Fibroblast of skin of abdomen (primary cell): ENCODE measurements at regions not wholly inside any gene's neighbourhood (a gene's known extent, or its start where the extent isn't known, plus 50 kb on each side); places are given as distances from the start of the nearest gene placed in this dataset.
A peak's percentile ranks its signal among the peaks of the same experiment; 100 is the strongest.

ENCODE experiments used
- DNase-seq: peaks from one replicate; pipeline ENCODE4 v3.0.0-alpha.2; 2013

DNA sequence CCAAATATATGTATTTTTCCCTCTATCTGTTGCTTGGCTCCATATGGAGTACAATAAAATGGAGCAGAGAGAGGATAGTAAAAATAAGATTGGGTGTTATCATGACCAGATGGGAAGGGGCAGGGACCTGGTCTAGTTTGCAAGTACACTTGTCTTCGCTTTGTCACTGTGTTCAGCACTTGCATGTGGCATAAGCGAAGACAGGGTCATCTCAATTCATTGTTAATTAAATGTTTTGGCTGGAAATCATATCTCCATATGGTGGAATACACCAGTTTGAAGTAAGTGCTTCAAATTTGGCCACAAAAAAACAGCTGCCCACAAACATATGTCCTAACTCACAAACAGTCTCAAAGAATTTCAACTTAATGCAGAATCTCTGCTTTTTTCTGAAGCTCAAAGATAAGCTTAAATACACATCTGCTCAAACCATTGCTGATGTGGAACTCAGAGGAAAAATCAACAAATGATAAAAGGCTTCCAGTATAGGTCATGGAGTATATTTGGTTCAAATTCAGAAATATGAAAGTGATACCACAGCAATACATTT is 865.4 kb downstream of the TLE4 start:
- DNase-seq: no peak

DNA sequence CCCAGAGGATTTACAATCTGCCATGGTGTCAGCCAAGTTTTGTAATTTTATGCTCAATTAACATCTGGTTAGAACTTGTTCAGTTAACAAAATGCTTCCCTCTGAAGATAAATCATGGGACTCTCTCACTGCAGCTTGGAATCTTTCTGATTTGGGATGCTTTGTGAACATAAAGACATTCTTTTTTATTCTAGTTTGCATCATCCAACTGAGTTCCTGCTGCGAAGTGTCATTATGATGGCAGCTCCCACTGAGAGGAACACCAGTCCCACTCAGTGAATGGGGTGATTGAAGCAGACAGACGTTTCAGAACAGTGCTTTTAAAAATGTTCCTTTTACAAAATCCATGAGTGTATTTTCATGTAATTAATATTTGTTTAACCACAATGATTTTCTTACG is 863.8 kb downstream of the TLE4 start:
- no peak for DNase-seq

DNA sequence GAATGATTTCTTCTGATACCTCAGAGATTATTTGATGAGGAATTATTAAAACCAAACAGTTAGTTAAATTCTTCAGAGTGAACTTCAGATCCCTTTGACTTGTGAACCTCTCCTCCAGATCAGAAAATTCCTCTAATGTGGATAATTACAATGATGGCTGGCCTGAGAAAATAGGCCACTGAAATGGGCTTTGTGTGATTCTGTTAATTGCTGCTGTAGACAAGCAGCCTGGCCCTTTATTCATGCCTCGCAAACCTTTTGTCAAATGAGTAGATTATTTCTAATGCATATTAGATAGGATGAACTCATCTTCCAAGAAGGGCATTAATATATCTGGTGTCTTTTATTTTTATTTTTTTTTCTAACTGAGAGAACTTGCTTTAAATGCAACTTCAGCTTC is 855.2 kb downstream of the TLE4 start:
- DNase-seq: no peak

DNA sequence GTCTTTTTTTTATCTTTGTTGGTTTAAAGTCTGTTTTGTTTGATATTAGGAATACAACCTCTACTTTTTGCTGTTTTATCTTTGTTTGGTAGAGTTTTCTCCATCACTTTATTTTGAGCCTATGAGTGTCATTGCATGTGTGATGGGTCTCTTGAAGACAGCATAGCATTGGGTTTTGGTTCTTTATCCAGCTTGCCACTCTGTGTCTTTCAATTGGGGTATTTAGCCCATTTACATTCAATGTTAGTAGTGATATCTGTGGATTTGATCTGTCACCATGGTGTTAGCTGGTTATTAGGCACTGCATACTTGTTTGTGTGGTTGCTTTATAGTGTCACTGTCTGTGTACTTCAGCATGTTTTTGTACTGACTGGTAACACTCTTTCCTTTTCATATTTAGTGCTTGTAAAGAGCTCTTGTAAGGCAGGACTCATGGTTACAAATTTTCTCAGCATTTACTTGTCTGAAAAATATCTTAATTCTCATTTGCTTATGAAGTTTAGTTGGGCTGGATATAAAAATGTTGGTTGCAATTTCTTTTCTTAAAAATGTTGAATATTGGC is 845.5 kb downstream of the TLE4 start:
- no peak for DNase-seq

DNA sequence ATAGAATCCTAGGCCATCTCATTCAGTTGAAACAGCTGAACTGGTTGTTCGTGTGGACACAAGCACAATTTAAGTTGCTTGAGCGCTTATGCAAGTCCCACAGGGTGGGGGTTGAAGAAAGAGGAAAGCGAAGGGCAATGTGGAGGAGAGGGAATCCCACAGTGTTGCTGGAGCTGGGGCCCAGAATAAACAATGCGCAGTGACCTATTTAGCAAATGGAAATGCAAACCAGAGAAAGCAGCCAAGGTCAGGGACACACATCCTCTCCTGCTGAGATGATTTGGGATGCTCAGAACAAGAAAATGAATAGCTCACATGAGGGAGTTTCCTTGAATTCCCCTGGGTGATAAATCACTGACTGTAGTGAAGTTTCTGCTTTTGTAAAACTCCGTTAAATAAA is 838.3 kb downstream of the TLE4 start:
- DNase-seq: peak; percentile 40

DNA sequence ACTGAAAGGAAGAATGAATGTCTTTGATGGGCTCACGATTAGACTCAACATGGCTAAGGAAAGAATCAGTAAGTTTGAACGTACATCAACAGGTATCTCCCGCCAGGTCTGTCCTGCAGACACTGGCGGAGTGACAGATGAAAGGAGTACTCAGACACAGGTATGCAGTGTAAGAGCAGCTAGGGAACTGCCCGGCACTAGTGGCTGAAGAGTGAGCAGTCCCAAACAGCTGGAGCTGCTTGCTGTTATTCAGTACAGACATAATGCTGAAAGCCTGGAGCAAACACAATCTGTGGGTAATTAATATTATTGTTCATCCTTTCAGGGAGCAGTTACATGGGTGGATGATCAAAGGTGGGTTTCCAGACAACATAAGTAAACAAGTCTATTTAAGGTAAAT is 835.5 kb downstream of the TLE4 start:
- no peak for DNase-seq

DNA sequence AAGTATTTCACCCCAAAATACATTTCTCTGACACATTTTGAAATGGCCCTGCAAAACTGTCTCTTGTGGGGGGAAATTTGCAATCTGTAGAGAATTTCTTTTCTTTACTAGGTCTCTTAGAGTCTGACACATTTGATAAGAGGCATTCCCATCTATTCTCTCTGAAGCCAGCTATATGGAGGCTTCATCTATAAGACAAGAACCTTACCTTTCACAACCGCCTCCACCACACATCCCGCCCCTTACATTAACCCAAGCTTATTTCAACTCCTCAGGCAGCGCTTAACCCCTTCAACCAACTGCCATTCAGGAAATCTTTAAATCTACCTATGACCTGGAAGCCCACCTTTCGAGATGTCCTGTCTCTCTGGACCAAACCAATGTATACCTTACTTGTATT is 829.5 kb downstream of the TLE4 start:
- no peak for DNase-seq

DNA sequence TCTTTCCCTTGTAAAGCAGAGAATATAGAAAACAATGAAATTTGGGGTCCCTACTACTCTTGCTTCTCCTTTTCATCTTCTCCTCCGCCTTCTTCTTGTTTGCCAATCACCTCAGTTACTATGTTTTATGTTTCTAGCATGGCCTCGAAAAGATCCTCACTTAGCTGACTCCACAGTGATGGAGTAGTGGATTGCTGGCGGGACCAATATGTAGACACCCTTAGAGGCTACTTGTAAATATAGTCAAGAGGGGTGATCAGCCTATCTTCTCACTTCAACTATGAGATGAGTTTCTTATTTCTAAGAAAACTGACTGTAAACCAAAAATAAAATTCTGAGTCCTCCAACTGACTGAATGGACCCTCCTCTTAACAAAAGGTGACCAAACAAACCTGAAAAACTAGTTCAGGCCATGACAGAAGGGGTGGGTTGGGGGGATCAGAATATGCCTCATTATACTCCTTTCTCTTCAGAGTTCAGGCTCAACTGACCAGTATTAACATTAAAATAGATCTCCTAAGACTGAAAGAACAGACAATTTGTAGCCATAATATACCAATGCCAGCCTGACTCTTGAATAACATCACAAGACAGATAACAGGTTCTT is 829.0 kb downstream of the TLE4 start:
- no peak for DNase-seq

DNA sequence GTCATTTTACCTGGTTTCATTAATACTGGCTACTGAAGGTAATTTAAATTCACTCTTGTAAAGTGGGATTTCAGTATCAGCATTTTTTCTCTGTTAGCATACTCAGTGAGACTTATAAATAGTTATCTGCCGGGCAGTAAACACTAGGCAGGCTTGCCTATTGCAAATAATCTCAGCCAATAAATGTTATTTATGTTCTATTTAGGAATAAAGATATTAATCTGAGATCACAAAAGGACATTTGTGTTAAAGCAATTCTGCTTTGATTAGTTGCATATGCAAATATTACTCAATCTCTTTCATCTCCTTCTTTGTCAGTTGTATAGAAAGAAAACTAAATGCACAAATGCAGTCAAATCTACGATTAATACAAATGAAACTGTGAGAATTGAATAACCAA is 827.8 kb downstream of the TLE4 start:
- DNase-seq: no peak

DNA sequence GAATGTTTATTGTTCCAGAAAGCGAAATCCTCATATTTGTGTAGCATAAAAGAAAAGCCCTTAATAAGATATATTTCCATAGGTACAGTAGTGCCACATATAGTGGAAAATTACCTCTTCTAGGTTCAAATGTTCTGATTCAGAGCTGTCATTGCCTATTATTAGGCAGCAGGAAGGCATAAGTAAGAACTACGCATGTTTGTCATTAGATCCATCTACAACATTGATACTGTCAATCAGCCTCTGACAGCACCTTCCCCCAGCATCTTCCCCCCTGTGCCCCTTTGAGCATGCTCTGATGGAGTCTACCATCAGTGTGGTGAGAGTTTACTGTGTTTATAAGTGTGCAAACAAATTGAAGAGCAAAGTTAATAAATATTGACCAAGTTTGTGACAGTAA is 816.1 kb downstream of the TLE4 start:
- no peak for DNase-seq

DNA sequence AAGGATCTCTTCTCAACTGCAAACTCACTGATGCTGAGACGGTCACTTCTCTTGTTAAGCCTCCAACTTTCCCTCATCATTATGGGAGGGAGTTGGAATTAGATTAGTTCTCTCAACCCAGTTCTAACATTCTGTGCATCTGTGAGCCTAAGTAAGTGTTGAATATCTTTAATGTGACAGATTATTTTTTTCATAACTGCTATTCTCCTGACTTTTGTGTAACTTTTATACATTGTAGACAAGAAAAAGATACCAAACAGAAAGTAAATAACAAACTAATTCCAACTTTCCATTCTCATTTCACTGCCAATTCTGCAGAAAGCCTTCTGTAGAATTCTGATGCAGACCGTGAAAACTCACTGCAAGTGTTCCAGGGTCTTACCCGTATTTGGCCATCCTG is 813.5 kb downstream of the TLE4 start:
- no peak for DNase-seq

DNA sequence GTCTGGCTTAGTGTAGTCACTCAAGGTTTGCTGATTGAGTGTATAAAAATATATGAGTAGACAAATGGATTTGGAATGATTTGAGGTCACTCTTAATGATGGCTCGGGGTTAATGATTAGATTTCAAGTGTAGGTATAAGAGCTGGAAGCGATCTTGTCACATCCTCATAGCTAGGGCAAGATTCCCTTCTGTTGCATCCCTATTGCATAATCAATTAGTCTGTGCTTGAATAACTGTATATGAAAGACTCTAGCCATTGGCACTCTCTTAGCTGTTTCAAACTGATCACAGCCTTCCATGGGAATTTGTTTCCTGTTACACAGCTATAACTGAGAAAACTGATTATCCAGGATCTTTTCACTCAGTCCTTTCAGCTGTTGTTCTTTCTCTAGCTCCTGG is 811.6 kb downstream of the TLE4 start:
- DNase-seq: no peak

DNA sequence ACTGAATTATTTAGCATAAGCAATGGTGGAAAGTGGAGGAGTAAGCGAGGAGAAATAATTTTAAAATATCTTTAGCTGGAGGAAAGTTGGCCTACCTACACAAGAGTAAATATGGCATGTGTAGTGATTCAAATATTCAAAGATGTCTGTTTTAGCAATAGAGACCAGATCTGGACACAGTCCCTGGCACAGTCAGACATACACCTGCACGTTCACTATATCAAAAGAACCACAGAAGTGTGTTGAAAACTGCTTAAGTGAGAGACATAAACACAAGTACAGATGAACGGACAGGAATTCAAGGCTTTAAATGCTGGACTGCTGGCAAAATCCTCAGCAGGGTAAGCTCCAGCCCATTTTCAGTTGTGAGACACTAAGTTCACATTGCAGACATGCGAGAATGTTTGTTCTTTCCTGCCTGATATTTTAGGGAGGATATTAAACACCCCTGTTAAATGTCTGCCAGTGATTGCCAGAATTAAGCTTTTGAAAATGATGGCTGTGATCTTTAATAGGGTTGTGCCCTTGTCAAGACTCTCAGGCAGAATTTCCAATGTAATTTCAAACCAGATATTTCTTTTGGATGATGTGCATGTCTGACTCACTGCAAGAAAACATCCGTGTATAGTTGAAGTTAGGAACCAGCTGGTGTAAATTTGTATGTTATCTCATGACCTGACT is 810.6 kb downstream of the TLE4 start:
- peak; percentile 5 for DNase-seq

DNA sequence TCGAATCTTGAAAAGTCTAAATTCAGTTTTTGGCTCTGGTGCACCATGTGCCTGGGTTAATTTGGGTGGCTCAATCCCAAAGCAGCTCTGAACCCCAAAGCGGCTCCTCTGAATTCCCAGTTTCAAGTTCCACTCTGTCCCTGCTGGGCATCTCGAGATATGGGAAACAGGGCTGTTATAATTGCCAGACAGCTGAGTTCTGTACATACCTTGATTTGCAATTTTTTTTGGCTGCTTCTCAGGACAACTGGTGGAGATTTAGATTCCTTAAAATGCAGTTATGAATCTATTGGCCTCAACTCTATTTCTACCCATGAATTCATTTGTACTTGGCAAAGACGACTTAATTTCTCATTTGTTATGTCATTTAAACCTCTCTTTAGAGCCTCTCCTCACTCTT is 808.5 kb downstream of the TLE4 start:
- no peak for DNase-seq

DNA sequence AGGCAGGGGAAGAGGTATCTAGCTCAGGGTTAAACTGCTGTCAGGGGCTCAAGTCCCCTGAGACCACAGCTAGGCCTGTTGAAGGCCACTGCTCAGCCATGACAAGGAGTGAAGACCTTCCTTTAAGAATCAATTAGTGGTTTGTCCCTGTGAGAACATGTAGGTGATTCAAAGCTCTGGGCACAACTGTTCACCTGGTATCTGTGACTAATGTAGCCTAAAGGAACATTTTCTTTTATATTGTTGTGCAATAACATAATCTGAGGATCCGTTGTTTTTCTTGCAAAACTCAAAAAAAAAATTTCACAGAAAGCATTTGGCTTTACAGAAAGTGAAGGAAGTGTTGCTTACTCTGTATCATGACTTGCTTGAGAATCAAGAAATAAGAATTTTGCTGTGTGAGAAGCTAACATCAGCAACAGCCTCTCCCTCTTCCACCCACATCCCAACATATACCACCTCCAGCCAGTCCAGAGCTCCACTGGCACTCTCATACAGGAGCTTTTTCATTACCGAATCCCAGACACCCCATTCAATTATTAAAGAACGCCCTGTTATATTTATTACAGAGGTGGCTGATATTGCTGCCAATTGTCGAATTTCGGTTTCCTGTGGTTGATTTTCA is 807.0 kb downstream of the TLE4 start:
- no peak for DNase-seq

DNA sequence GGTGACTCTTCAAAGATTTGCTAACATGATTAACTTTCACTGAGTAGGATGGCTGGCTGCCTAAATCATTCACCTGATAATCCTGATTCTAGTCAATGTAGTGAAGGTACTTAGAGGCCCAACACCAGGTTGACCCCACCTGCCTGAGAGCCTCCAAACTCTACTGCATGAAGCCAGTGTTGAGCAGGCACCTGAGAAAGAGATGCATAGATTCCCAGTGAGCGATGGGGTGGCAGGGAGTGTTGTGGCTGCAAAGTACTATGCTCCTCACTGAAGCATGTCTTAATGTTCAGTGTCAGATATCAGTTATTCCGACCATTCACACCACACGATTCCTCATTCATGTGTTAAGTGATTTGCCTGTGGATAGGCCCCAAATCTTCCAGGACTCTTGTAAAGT is 804.4 kb downstream of the TLE4 start:
- DNase-seq: no peak

DNA sequence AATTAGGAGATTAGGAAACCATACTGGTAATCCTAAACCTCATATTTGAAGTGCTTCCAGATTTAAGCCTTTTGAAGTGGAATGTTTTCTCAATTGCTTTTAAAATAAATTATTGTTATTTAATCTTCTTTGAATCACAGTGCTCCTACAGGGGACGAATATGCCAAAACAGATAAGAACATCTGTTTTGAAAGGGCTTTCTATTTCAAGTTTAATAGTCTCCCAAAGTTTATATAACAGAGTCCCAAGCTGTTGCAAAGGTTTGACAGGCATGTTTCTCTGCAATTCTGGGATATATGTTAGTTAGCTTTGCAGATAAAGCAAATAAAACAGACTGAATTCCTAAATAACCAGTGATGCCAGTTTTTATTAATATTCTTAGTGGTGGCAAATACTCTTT is 803.7 kb downstream of the TLE4 start:
- DNase-seq: no peak

DNA sequence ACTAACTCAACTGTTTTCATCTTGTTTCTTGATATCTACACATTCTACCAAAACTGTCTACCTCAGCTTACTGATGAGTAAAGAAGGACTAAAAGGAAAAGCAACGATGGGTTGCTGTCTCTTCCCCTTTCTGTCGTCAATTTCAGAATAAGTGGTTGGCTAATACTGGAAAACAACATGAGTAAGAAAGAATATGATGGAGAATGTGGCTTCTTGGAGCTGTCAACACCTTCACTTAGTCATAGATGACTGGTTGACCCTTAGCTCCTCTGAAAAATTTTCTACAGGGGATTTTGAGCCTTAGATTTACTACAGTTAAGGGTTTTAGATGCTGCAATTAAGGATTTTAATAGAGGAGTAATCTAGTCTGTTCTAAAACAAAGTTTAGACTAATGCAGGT is 797.9 kb downstream of the TLE4 start:
- peak; percentile 82 for DNase-seq

DNA sequence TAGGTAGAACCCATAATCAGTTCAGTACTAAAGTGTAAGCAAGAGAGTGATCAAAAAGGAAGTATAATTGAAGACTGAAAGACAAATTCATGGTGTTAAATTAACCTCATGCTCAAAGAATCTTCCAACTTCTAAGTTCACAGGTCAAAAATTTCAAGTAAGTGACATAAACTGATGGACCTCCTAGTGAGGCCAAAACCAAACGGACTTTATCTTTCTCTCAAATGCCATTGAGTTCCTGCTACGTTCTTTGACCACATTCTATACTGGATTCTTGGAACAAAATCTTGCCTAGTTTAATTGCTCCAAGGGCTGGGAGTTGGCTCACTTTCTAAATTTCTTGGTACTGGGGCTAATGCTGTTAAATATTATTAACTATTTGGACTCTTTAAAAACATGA is 794.9 kb downstream of the TLE4 start:
- DNase-seq: no peak

DNA sequence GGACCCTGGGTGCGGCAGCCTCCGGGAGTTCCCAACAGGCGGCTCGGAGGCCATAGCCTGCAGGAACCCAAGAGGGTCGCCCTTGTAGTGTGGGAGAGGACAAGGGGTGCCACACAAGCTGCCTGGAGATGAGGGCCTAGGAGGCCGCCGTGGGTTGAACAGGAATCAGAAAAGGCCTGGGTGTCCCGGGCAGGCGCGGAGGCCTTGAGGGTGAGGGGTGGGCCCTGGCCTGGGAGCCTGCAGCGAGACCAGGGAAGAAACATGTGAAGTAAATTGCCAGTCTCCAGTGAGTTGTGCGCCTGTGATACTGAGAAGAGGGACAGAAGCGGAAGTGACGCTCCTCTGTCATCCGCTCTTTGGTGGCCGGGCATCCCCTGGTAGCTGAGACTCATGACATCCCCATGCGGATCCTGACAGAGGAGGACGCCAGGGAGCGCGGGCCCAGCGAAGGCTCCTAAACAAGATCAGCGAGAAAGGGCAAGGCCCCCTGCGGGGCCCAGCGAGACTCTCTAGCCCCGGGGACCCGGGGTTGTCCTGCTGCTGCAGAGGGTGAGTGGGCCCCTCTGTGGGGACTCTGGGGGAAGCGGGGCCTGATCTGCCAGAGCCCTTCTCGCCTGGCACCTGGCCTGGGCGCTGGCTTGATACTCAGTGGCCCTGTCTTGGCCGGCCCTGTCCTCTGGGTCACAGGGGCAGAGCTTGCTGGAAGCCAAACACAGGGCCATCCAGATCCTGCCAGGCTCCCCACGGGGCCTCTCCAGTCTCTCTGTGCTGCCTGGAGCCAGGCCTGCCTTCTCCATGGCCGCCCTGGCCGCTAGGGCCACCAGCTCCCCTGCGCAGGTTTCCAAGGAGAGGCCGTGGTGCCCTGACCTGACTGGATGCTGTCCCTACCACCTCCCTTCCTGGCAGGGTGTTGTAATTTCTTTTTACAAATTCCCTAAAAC is 788.4 kb downstream of the TLE4 start:
- DNase-seq: no peak

DNA sequence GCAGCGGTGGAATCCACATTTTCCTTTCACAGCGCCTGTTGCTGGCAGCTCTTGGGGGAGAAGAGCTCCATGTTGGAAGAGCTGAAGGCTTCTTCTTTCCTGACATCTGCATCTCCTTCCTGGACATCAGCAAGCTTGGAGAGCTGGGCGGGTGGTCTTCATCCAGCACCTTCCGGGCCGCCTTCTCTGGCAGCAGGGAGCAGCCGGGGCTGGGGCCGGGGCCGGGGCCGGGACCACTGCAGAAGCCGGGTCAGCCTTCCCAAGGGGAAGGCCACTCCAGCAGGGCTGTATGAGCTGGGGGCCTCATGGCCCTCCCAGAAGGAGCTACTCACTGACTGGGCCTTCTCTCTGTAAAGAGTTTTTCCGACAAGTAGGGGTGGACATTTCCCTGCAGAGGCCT is 787.5 kb downstream of the TLE4 start:
- DNase-seq: no peak

DNA sequence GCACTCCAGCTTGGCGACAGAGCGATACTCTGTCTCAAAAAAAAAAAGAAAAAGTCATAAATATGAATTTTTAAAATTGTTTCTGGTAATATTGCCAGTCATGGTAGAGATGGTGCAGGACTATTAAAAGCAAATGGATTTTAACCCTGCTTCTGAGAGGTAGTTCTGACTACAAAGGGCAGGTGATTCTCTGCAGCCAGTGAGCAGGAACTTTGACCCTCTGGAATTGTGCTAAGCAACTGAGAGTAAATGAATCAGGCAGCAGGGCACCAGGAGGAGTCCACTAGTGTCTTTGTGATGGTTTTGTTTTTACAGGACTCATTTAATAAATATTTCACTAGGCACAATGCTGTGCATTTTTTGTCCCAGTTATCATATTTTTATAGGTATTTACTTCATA is 781.2 kb downstream of the TLE4 start:
- no peak for DNase-seq

DNA sequence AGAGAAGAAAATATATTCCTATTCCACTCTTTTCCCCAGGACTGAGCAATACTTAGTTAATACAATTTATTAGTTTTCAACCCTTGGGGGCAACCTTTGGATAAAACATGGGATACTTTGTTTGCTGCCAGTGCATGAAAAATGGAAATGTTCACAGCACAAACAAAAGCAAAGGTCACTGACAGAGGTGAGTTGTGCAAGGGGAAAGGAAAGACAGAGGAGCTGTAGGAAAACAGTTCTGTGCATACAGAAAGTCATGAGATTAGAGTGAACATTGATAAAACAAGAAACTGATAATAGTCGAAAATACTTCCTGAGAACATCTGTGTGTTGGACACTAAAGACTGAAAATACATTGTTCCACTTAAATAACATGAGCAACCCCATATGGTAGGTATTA is 779.8 kb downstream of the TLE4 start:
- DNase-seq: no peak
